Amniotic stem cell (primary cell): ENCODE measurements at regions not wholly inside any gene's neighbourhood (a gene's known extent, or its start where the extent isn't known, plus 50 kb on each side); places are given as distances from the start of the nearest gene placed in this dataset.
"Not testable (repeated sequence)": the region's sequence is repeated elsewhere in the genome, so short reads cannot be mapped to it uniquely, and the experiment has no call there.

Source experiments
- DNase-seq: peaks from one replicate; lab custom pipeline; 2025; lab: John Stamatoyannopoulos, UW

DNA sequence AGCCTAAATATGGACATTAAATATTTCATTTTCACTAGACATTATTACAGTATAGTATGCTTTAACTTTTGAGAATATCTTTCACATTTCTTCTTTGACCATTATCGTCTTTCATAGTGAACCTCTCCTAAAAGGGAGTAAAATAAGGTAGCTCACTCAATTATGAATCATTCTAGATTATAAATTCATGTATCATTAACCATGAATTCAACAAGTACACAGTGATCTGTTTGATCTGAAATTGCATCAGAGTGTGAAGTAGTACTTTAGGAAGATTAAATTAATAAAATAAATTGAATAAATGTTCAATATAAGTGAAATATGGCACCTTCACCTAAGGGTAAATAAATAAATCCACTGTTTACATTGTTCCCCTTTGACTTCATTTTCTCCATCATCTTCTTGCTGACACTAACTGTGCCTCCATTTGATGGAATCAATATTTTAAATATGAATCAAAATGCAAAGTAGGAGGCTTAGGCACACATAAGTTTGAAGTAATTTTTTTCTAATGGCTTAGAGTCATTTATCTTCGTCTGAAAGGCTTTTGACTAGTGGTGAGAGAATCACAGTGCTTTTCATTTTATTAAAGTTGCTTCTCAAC is 174.1 kb upstream of the MDFIC2 start:
- no peak for DNase-seq

DNA sequence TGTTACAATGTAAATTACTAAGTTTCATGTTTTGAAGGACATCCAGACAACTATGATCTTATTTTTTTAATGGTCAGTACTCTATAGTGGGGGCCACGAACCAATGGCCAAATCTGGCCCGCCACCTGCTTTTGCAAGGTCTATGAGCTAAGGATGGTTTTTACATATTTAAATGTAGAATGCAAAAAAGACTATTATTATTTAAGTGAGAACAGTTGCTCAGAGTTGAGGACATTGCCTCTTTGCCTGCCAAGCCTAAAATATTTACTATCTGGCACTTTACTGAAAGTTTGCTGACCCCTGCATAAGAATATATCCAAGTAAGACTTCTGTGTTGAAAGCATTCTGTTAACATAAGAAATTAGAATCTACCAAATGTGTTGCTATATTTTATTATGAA is 163.7 kb upstream of the MDFIC2 start:
- no peak for DNase-seq

DNA sequence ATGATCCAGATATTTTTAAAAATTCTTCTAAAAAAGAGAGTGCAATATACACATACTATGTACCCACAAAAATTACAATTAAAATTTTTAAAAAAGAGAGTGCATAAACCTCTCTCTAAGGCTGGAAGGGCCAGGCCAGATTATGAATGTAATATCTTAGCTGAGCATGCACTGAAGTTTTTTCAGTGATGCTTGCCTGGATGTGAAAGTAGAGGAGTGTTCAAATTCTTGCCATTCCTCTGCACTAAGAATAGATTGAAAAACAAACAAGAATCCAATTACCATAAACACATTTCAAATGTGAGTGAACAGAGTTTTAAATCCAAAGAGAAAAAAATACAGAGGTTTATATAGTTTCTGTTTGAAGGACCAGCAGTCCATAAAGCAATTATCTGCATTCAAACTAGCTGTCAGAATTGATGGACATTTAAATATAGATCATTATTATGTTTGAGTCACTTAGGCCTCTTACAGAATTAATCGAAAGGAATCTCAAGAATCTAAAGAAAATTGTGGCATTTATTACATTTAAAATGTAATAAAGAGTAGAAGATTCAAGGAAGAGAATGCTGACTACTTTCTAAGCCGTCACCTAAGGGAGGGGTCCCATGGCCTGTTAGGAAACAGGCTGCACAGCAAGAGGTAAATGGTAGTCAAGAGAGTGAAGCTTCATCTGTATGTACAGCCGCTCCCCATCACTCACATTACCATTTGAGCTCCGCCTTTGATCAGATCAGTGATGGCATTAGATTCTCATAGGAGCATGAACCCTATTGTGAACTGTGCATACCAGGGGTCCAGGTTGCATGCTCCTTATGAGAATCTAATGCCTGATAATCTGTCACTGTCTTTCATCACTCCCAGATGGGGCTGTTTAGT is 159.3 kb upstream of the MDFIC2 start:
- no peak for DNase-seq

DNA sequence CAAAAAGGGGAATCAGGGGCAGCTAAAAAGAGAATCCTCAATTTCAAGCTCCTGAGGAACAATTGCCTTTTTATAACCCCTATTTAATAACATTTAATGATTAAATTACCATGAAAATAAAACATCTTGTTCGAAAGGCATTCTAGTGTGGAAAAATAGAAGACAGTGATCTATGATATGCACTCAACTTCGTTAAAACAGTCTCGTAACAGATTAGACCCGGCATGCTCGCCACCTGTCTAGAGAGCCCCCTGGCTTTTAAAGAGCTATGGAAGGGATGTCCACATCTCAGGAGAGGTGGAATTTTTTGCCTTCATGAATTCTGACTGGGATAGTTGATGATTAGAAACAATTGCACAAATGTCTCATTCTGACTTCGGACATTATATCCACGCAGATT is 153.7 kb upstream of the MDFIC2 start:
- DNase-seq: no peak

DNA sequence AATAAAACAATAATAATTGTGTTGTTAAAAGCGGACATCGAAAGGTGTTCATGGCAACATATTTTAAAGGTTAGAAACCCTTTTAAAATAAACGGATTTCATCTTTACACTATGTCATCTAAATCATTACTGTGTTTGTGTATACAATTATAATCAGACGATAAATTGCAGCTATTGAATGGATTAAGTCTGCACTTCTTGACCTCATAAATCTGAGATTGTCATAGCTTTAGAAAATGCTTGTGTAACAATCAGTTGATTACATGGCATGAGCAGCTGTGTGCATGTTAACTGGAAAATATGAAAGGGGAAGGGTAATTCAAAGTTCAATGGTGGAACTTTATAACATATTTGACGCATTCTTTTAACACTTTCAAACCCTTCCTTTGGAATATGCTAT is 152.4 kb upstream of the MDFIC2 start:
- DNase-seq: no peak

DNA sequence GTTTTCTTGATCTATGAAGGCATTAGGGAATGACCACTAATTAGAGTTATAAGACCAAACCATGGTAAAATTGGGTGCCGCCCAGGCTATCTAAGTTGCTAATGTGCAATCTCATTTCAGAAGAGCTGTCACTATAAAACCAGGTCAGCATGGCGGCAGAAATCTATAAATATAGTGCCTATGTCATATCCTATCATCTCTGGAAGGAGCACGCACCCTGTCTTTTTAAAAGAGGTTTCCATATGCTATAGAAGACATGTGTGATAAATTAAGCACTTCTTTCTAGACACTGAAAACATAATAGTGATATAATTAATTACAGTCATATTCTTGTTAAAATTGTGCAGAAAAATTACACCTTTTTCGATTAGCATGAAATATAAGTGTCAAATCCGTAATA is 152.0 kb upstream of the MDFIC2 start:
- no peak for DNase-seq

DNA sequence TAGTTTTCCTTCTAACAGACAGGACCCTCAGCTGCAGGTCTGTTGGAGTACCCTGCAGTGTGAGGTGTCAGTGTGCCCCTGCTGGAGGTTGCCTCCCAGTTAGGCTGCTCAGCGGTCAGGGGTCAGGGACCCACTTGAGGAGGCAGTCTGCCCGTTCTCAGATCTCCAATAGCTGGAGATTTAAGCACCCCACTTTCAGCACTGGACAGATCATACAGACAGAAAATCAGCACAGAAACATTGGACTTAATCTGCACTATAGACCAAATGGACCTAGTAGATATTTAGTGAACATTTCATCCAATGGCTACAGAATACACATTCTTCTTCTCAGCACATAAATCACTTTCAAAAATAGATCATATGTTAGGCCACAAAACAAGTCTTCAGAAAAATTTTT is 137.8 kb upstream of the MDFIC2 start:
- DNase-seq: not testable (repeated sequence)

DNA sequence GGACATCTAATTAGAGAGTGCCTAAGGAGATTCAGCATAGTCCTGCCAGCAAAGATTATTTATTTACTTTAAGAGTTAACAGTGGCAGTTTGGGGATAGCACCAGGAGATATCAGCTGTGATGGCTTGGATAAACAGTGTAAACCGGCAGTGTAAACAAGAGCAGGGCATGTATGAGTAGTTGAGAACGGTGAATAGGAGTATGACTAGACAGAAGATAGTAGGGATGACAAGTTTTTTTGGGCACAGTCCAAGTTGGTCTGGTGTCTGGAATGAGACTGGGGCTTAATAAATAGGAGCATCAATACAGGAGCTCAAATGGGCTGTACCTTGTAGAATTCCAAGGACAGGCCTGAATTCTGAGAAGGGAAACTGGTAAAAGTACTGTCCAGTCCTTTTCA is 123.0 kb upstream of the MDFIC2 start:
- not testable (repeated sequence) for DNase-seq

DNA sequence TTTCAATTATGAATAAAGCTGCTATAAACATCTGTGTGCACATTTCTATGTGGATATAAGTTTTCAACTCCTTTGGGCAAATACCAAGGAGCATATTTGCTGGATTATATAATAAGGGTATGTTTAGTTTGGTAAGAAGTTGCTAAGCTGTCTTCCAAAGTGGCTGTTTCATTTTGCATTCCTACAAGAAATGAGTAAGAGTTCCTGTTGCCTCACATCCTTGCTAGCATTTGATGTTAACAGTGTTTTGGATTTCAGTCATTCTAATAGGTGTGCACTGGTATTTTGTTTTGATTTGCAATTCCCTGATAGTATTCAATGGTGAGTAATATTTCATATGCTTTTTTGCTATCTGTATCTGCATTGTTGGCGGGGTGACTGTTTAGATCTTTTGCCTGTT is 120.7 kb upstream of the MDFIC2 start:
- no peak for DNase-seq

DNA sequence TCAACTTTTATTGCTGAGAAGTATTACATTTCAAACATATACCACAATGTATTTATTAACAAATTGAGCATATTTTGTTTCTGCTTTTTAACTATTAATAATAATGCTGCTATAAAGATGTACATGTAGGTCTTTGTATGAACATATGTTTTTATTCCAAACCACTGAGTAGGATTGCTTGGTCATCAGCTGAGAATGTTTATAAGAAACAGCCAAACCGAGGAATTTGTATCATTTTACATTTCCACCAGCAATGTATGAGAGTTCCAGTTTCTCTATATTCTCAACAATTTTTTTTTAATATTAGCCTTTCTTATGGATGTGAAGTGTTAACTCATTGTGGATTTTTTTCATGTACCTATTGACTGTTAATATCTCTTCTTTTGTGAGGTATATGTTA is 119.5 kb upstream of the MDFIC2 start:
- no peak for DNase-seq

DNA sequence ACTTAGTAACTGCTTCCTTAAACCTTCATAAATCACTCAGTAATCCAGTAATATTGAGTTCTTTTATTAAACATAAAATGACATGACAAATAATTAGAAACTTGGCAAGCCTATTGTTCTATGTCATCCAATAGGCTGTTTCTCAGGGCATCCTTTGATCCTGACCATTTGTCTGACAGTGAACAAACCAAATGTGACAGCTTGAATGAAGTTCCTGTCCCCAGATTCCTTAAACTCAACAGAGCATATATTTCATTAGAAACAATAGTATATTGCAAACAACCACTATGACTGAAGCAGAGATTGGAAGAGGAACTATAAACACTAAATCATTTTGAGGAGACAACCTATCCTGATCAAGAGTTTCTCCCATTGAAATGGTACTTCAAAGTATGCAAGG is 113.6 kb upstream of the MDFIC2 start:
- DNase-seq: no peak

DNA sequence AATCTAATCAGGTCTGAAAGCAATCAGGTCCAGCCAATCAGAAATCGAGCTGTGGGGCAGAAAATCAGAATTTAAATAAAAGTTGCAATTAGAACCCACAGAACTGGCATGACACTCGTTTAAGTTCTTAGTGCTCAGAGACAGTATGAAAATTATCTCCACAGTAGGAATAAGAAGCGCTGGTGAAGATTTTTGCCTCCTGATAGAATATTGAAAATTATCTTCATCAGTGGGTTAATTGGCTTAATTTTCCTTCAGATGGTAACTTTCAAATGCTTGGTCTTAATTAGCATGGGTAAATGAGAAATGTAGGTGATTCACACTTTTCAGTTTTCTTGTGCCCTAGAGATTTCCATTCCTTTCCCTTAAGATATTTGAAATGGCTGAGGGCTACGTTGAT is 109.1 kb upstream of the MDFIC2 start:
- DNase-seq: no peak

DNA sequence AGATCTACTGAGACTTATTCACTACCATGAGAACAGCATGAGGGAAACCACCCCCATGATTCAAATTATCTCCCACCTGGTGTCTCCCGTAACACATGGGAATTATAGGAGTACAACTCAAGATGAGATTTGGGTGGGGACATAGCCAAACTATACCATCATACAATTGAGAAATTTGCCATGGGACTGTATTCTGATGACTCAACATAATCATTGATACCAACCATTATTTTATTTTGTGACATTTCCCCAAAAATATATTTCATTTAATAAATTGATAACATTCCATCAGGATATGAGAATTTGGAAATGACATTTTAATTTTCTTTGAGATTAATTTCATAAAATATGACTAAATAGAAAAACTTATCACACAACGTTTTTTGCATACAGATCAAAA is 96.6 kb upstream of the MDFIC2 start:
- no peak for DNase-seq

DNA sequence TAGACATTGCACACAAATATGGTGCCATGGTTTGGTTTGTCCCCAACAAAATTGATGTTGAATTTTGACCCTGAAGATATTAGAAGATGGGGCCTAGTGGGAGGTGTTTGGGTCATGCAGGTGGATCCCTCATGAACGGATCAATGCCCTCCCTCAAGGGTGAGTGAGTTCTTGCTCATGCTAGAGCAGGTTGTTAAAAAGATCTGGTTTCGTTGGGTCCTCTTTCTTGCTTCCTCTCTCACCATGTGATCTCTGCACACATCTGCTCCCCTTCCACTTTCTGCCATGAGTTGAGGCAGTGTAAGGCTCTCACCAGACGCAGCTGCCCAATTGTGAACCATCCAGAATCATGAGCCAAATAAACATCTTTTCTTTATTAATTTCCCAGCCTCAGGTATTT is 87.8 kb upstream of the MDFIC2 start:
- no peak for DNase-seq

DNA sequence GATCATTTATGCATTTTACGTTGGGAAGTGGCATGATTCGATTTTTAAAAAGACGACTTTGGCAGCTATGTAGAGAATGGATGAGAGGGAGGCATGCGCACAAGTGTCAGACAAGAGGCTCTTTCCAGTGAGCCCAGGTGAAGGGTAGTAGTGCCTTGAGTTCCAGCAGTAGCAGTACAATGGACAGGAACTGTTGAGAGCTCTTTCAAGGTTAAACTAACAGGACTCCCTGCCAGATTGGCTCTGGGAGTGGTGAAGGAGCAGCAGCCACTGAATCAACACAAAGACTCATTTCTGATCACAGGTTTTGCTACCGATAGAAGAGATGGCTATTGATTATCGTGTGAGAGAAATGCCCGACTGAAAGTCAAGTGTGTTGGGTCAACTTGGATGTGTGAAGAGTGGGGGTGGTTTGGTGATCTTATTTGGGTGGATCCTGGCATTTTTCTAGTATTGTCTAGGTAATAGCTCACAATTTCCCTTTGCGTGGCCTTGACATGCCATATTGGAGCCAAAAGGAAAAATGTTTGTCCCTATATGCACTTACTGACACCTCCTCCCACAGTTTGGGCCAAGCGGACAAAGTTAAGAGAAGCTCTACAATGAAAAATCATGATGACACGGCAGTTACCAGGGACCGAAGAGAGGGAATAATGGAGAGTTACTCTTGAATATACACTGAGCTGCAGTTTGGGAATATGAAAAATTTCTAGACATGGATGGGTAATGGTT is 81.6 kb upstream of the MDFIC2 start:
- no peak for DNase-seq

DNA sequence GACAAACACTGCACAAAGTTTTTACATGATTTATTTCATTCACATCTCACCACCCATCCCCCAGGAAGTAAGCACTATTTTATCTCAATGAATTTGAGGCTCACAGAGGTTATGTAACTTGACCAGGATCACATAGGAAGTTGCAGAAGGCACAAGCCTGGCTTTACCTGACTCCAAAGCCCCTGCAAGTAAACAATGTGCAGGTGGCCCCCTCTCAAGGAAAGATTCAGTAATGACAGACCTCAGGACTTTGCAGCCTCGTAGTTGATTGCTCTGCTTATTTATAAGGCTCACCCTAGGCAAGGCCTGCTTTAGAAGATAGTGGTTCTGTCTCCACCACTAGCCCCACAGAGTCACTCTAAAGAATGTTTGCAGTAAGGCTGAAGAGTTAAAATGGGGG is 79.8 kb upstream of the MDFIC2 start:
- no peak for DNase-seq

DNA sequence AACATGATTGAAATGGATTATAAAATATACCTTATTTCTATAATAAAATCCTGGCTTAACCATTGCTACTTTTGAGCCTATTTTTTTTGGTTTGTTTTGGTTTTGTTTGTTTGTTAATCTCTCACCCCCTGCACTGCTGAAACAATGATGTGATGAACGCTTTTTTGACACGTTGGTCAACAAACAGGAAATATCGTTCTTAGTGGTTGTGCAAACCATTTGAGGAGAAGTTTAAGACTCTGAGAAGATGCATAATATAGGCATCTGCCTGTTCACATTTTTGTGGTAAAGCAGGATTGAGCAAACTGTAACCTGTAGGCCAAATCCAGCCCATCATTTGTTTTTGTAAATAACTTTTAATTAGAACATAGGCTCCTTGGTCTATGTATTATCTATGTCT is 75.5 kb upstream of the MDFIC2 start:
- DNase-seq: no peak

DNA sequence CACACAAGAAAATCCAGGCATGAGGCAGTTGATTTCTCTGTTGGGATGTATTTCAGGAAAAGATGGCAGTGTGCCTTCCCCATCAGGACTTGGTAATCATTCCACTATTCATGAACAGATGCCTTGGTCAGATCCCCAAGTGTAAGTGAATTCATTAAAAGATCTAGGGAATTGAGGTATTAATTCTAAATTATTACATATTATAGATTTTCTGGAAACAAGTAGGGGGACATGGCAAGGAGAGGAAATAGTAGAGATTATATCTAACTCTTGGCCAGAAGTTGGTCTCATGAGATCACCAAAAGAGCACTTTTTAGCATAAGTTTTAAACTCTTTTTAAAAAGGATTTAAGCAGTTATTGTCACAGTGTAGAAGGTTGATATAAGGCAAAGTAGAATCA is 74.4 kb upstream of the MDFIC2 start:
- DNase-seq: no peak

DNA sequence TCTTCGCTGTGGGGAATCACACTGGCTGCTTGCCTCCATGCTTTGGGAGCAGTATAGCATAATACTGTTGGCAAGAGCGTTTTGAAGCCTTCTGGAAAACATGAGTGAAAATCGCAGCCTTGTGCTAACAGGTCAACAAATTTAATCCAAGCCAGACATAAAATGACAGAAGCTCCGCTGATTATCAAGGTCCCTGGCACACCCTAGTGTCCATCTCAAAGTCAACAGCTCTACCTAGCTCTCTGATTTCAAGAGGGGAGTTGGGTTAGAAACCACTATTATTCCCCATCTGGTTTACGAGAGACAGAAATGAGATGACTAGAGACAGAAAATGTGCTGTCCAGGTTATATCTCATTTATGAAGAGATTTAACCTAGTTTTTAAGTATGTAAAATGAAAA is 73.6 kb upstream of the MDFIC2 start:
- DNase-seq: no peak

DNA sequence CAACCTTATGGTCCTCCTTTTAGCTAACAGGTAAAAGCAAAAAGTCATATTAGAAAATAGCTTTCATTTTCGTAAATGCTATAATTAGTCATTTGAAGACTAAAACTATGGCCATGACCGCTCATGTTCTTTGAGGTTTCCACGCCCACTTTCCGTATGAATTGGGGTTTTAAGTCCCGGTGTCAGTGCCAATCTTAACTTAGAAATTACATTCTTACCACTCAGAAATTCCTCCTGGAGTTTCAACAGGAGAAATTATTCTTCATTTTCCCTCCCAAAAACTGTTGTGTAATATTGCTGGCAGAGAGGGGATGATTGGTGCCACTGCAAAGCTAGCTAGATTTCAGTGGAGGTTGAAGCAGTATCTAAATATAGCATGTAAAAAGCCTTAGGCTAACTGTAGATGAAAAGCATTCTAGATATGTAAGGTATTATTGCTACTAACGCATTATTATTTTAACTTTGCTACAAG is 71.0 kb upstream of the MDFIC2 start:
- DNase-seq: no peak

DNA sequence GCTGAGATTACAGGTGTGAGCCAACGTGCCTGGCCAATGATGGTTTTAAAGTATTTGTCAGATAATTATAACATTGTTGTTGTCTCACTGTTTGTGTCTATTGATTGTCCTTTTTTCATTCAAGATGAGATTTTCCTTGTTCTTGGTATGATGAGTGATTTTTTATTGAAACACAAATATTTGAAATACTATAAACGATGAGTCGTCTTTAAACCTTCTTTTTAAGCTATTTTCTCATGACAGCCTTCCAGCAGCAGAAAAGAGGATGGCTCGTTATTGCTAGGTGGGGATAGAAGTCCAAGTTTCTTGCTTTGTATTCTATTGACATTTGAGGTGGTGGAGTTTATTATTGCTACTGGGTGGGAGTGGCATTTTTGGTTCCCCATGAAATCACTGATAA is 61.7 kb upstream of the MDFIC2 start:
- DNase-seq: no peak
